C4-2B (cell line): ENCODE measurements at regions not wholly inside any gene's neighbourhood (a gene's known extent, or its start where the extent isn't known, plus 50 kb on each side); places are given as distances from the start of the nearest gene placed in this dataset.

ENCODE experiments used
- CTCF ChIP-seq: fragments of 450-650 bp; conservative IDR thresholded peaks from 2 replicates; pipeline ENCODE4 v1.5.1; 2017; ENCODE audit warnings: mild to moderate bottlenecking
- ZFX ChIP-seq: fragments of 450-650 bp; IDR thresholded peaks from 2 replicates; pipeline ENCODE4 v1.6.1; 2017

DNA sequence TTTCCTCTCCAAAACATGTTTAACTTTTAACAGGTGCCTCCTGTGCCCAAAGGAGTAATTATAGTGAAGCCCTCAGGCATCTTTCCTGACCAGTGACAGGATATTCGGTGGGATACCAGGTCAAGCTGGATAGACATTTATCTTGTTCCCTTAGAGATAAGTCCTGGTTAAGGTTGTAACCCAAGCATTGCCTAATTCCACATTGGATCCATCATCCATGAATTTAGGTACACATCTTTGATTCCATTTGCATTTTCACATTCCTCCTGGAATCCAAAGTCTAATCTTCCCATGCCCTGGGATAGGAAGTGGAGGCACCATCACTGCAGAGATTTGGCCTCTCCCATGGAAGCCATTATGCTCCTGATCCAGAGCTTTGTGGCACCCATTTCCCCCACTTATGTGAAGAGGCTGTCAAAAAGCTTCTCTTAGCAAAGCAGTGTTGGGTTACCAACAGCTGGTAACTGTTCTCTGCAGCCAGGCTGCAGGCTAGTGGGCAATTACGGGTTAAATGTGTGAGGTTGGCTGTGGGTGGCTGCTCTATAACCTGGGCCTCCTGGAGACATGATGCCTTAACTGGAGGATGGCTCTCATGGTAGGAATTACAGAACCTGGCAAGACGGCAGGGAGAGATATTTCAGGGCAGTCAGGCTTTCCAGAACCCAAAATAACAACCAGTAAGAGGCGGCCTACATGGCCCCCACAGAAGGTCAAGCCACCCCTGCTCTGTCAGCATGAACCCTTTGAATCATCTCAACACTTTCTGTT, 96.9 kb upstream of the VGLL2 start:
- TF ChIP-seq CTCF (no peak), ZFX (no peak)
